ENCODE measurements at regions not wholly inside any gene's neighbourhood (a gene's known extent, or its start where the extent isn't known, plus 50 kb on each side); places are given as distances from the start of the nearest gene placed in this dataset.

- TF ChIP-seq CHD7 (IDR thresholded peaks at IDR 0.05; ENCODE audit: insufficient replicate concordance, low read length) (no peak), MAX (IDR thresholded peaks at IDR 0.05) (no peak), GTF2F1 (IDR thresholded peaks at IDR 0.05; ENCODE audit: borderline replicate concordance, low read depth, low read length) (no peak), KDM4A (IDR thresholded peaks at IDR 0.05; ENCODE audit: low read depth, low read length, severe bottlenecking) (no peak)
Measured at GRCh38 chr3:56878074-56878473, 76.3 kb upstream of the ARHGEF3 start (continued).
